GM18951 (cell line): ENCODE measurements at regions not wholly inside any gene's neighbourhood (a gene's known extent, or its start where the extent isn't known, plus 50 kb on each side); places are given as distances from the start of the nearest gene placed in this dataset.
"Not testable (repeated sequence)": the region's sequence is repeated elsewhere in the genome, so short reads cannot be mapped to it uniquely, and the experiment has no call there.

Experiments used
- POLR2A ChIP-seq: IDR thresholded peaks from 4 replicates; pipeline ENCODE4 v1.6.1; 2011; ENCODE audit warnings: mild to moderate bottlenecking; ENCODE audit not compliant: insufficient read length, insufficient read depth; ENCODE audit errors: extremely low read depth
- in situ Hi-C: fragments of 300-500 bp; cut with MboI; formaldehyde crosslinking; loops from one replicate; pipeline ENCODE4 v1.12.0; 2022; ENCODE audit warnings: low sequenced_read_pairs, mixed read lengths, inconsistent platforms; ENCODE audit not compliant: unreplicated experiment

GRCh38 chr3:104137116-104137515 lies 1229.6 kb upstream of the ALCAM start:
- in situ Hi-C loops = no loop called here
- no peak for TF ChIP-seq POLR2A

- in situ Hi-C loops = no loop called here
- no peak for TF ChIP-seq POLR2A
Observed at GRCh38 chr3:104145164-104145563, 1221.5 kb upstream of the ALCAM start.

- TF ChIP-seq POLR2A = no peak
- in situ Hi-C loops = no loop called here
Observed at GRCh38 chr3:104149154-104149553, 1217.6 kb upstream of the ALCAM start.

GRCh38 chr3:104150724-104151123 lies 1216.0 kb upstream of the ALCAM start:
- no peak for TF ChIP-seq POLR2A
- in situ Hi-C loops = no loop called here

GRCh38 chr3:104154896-104155295 lies 1211.8 kb upstream of the ALCAM start:
- TF ChIP-seq POLR2A = no peak
- in situ Hi-C loops = no loop called here

GRCh38 chr3:104165866-104166265 lies 1200.8 kb upstream of the ALCAM start:
- no peak for TF ChIP-seq POLR2A
- in situ Hi-C loops = no loop called here

- in situ Hi-C loops = no loop called here
- TF ChIP-seq POLR2A = no peak
Observed at GRCh38 chr3:104168386-104168785, 1198.3 kb upstream of the ALCAM start.

GRCh38 chr3:104175696-104176095 lies 1191.0 kb upstream of the ALCAM start:
- TF ChIP-seq POLR2A = no peak
- in situ Hi-C loops = no loop called here

- in situ Hi-C loops = no loop called here
- TF ChIP-seq POLR2A = no peak
Observed at GRCh38 chr3:104176706-104177105, 1190.0 kb upstream of the ALCAM start.

GRCh38 chr3:104178680-104179079 lies 1188.0 kb upstream of the ALCAM start:
- in situ Hi-C loops = no loop called here
- TF ChIP-seq POLR2A = no peak

GRCh38 chr3:104180906-104181305 lies 1185.8 kb upstream of the ALCAM start:
- no peak for TF ChIP-seq POLR2A
- in situ Hi-C loops = no loop called here

- in situ Hi-C loops = no loop called here
- no peak for TF ChIP-seq POLR2A
Observed at GRCh38 chr3:104190681-104191080, 1176.0 kb upstream of the ALCAM start.

- in situ Hi-C loops = no loop called here
- TF ChIP-seq POLR2A = no peak
Observed at GRCh38 chr3:104198131-104198530, 1168.6 kb upstream of the ALCAM start.

GRCh38 chr3:104206925-104207324 lies 1159.8 kb upstream of the ALCAM start:
- no peak for TF ChIP-seq POLR2A
- in situ Hi-C loops = no loop called here

GRCh38 chr3:104214277-104214676 lies 1152.4 kb upstream of the ALCAM start:
- in situ Hi-C loops = no loop called here
- TF ChIP-seq POLR2A = no peak

- no peak for TF ChIP-seq POLR2A
- in situ Hi-C loops = no loop called here
Observed at GRCh38 chr3:104214937-104215336, 1151.8 kb upstream of the ALCAM start.

- in situ Hi-C loops = not testable (repeated sequence)
Observed at GRCh38 chr3:104219046-104219445, 1147.7 kb upstream of the ALCAM start.
